ENCODE measurements at regions not wholly inside any gene's neighbourhood (a gene's known extent, or its start where the extent isn't known, plus 50 kb on each side); places are given as distances from the start of the nearest gene placed in this dataset.

DNA sequence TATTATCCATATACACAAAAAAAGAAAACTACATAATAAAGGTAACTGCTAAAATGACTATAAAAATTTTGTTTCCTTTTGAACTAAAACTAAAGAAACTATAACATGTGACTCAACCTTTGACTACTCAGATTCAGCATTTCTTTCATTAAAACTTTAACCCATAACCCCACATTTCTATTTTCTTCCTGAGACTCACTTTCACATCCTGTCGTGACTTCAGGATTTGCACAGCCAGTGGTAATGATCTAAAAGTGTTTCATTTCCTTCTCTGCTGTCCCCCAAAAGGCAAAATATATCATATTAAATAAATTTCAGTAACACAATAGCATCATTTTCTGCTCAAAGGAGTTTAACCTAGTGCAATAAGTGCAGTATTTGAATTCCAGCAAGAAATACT lies 1022.4 kb upstream of the DIAPH2 start:
- TF ChIP-seq YY1 (IDR thresholded peaks at IDR 0.05; ENCODE audit: insufficient read depth, insufficient read length): no peak
- no peak for TF ChIP-seq ZNF274 (IDR thresholded peaks at IDR 0.05; ENCODE audit: low read depth, low read length)
- no peak for TF ChIP-seq SUZ12 (IDR thresholded peaks at IDR 0.05; ENCODE audit: extremely low read depth, insufficient read depth, insufficient read length)

Measured in NT2/D1 (cell line).